ENCODE measurements at regions not wholly inside any gene's neighbourhood (a gene's known extent, or its start where the extent isn't known, plus 50 kb on each side); places are given as distances from the start of the nearest gene placed in this dataset.

DNA sequence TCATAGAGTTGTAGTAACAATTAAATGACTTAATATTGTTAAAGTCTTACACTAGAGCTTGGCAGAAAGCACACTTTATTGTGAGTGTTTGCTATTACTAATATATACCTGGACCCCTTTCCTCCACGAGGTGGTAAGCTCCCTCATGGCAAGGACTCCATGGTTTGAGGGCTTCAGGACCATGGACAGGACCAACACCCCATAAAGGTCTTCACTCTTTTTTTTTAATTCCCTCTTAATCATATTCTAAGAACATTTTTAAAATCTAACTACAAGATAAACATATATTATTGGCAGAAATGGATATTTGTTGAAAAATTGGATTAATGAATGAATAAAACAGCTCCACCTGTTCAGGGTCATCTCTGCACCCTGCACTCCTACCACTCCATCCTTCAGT, 154.5 kb downstream of the CBLN1 start:
- no peak for DNase-seq (ENCODE audit: low spot score)

DNA sequence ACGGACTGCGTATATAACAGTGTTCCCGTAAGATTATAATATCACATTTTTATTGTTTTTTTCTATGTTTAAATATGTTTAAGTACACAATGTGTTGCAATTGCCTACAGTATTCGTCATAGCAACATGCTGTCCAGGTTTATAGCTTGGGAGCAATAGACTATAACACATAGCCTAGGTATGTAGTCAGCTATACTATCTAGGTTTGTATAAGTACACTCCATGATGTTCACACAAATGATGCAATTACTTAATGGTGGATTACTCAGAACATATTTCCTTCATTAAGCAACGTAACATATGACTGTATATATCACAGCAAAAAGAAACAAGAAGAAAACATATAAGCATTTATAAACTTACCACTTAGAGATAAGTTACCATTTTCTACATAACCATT, 160.0 kb downstream of the CBLN1 start:
- no peak for DNase-seq (ENCODE audit: low spot score)

DNA sequence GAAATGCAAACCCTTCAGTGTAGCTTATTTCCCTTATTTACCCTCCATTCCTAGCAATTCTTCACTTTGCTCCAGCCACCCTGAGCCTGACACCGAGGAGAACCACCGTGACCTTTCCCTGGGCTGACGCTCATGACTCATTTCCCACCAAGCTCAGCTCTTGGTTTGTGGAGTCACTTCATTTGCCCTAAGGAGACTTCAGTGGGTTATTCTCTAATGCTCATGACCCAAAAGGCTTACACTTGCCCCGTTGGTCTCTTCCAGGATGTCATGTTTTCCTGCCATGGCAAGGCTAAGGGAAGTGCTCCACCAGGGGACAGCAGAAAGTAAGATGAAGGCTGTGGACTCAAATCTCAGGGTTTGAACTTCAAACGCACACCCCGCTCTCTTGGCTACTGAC, 161.0 kb downstream of the CBLN1 start:
- no peak for DNase-seq (ENCODE audit: low spot score)

DNA sequence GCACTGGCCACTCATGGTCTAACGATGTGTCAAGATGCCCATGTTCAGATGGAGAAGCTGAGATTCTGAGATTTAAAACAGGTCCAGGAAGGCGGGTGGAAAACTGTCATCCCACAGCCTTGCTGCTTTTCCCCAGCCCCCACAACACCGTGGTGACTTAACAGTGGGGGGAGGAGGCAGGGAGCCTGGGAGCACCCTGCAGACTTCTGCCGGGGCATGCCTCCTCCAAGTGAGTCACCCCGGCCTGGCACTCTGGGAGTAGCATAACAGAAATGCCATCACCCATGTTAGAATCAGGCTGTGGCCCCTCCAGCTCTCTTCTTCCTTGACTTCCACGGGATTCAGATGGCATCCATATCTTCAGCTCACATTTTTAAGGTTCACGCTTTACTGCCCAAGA, 164.8 kb downstream of the CBLN1 start:
- DNase-seq (ENCODE audit: low spot score) = no peak

DNA sequence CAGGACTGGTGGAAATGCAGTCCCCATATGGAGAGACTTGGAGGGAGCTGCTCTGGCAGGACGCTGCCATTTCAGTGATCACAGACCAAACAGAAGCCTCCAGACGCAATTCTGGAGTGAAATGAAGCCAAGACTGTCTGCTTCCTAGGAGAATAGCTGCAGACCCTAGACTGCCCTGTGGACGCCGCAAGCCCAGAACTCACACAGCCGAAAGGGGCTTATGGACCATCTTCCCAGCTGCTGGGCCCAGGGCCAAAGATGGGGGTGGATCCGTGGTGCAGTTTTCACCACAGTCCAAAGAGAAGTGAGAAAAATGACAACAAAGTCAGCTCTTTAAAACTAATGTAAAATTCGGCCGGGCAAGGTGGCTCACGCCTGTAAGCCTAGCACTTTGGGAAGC, 165.7 kb downstream of the CBLN1 start:
- no peak for DNase-seq (ENCODE audit: low spot score)

DNA sequence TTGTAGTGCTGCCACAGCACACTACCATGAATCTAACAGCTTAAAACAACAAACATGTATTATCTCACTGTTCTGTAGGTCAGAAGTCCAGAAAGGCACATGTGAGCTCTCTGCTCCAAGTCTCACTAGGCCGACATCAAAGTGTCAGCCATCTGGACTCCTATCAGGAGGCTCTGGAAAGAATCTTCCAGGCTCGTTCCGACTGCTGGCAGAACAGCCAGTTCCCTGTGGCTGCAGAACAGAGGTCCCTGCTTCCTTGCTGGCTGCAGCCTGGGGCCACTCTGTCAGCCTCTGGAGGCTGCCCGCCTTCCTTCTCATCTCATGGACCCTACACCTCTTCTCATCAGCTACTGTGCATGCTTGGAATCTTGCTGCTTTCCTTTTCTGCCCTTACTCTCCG, 168.9 kb downstream of the CBLN1 start:
- DNase-seq (ENCODE audit: low spot score) = no peak

DNA sequence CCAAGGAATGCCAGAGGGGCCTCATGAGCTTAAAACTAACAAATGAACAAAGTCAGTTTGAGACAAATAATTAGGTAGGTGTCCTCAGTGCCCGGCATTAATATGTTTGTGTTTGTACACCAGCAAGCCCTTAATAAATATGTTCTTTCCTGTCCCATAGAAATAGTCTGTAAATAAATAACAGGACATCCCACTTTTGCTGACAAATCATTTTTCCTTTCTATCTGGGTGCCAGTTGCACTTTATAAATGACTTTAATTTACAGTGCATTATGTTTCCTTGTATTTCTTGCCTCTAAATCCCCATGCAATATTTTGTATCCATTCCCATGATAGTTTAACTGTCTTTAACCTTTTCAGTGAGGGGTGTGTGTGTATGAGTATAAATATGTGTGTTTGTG, 170.3 kb downstream of the CBLN1 start:
- DNase-seq (ENCODE audit: low spot score) = no peak

DNA sequence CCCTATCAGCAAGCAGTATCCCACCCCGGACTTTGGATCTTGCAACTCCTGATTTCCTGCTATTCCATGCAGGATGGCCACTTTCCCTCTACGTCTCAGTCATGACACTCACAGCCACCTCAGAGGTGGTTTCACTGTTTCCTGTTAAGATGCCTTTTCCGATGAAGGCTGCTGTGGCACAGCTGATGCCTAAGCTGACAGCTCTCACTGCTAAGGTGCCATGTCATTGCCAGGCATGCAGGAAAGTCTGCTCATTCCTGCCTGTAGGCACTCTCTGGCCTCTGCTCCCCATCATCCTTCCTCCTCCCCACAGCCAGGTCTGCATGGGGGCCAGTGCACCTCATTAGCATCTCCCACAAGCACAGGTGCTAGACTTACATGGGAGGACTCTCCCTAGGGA, 173.0 kb downstream of the CBLN1 start:
- no peak for DNase-seq (ENCODE audit: low spot score)

DNA sequence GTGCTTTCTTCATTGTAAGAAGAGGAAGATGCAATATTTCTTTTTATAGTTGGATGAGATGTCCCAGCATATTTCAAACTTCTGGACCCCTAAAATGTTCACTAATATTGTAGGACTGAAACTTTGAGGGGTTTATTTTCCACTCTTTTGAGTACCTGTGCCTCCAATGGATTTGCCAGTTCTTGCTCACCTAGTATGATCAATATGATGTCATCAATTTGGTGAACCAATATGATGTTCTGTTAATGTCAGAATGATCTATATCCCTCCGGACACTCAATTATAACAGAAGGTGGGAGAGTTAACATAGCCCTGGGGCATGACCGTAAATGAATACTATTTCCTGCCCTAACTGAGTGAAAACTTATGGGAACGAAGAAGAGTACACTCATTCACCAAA, 178.3 kb downstream of the CBLN1 start:
- no peak for DNase-seq (ENCODE audit: low spot score)

DNA sequence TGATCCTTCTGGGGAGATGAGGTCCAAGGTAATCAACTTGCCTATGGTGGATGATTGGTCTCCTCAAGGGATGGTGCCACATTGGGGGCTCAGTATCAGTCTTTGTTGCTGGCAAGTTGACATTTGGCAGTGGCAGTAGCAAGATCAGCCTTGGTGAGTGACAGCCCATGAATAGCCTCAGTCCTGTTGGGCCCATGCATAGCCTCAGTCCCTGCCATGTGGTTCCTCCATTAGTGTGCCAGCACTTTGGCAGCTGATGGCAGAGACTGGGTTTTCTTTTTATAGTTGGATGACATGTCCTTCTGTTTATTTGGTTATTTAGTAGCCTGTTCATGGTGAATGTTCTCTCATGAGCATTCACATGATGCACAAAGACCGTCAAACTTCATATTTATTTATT, 179.6 kb downstream of the CBLN1 start:
- no peak for DNase-seq (ENCODE audit: low spot score)

DNA sequence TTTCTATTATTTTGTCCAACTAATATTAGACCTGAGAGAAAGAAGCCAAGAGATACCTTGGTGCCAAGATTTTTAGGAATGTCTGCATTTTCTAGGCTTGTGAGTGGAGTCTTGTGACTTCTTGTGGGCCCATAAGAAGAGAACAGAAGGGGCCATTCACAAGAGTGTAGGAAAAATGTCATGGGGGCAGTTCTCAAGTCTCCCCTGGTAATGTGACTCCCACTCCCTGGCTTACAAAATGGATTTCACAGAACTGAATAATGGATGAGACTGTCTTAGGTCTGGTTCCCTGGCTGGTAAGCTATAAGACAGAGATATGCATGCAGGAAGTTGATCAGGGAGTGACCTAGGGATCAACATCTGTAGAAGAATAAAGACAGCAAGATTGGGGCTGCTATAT, 181.3 kb downstream of the CBLN1 start:
- DNase-seq (ENCODE audit: low spot score) = no peak

DNA sequence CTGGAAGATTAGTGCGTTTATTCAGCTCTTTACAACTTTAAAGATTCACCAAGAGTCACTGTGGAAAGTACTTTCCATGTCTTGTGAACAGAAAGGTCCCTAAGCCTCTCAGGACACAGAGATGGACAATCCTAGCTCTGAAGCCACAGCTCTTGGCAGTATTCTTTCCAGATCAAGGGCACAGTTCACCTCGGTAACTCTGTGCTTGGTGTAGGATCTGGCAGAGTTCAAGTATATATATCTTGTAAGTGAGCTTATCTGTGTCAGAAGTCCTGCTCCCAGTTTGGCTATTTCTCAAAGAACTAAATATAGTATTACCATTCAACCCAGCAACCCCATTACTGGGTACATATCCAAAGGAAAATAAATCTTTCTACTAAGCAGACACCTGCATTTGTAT, 183.7 kb downstream of the CBLN1 start:
- no peak for DNase-seq (ENCODE audit: low spot score)

DNA sequence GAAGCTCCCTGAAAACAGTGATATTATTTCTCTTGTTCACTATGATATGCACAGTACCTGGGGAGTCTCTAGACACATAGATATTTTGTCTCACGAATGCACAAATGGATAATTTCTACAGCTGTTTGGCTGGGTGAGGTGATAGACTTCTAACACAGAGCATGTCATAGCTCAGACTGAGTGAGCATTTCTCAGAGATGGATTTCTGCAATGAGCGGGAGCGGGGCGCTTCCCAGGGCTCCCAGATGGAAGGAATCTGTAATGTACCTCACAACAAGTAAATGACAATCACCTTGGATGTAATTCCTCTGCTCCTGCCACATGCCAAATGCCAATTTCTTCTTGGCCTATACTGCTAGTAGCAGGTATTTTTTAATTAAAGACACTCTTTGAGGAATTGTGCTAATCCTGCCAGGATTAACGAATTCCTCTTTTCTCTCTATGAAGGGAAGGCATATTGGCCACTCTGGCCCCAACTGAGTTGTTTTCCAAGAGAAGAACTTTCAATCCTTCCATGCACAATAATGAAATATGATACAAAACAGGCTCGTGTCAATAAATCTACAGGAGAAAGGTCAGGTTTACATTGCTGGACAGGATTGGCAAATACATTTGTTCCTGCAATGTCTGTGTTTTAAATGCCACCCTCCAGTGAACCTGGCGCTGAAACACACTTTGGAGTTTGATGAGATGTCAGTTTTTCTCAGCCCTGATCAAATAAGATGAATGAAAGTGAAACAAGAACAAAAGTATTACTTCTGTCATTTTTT, 185.3 kb downstream of the CBLN1 start:
- DNase-seq (ENCODE audit: low spot score) = no peak

DNA sequence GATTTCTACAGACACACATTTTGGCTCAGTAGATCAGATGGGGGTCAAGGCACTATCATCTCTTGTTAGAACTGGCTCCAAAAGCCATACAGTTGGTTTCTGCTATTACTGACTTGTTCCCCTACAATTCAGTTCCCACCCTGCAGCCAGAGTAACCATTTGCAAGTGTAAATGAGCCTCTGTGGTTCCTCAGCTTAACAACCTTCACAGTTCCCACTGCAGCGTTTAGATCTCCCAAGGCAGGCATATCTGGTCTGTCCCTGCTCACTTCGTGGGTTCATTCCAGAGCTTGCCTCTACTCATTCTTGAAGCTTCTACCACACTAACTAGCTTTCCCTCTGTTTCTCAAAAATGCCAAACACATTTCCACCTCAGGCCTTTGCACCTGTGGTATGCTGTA, 186.1 kb downstream of the CBLN1 start:
- DNase-seq (ENCODE audit: low spot score) = no peak

DNA sequence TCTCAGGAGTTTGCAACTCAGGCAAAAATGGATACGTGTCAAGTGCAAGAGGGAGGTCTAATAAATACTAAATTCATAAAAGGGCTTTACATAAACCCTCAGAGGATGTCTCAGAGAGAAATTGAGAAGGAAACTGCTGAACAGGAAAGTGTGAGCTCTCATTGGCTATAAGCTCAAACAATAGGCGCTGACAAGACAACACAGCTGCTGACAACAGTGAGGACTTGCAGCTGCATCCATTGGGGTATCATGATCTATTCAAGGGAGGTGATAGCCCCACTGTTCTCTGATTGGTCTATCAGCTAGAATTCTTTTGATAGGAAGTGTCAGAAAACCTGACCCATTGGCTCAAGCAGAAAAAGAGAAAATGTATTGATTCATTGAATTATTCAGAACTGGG, 187.2 kb downstream of the CBLN1 start:
- DNase-seq (ENCODE audit: low spot score) = peak; percentile 50

DNA sequence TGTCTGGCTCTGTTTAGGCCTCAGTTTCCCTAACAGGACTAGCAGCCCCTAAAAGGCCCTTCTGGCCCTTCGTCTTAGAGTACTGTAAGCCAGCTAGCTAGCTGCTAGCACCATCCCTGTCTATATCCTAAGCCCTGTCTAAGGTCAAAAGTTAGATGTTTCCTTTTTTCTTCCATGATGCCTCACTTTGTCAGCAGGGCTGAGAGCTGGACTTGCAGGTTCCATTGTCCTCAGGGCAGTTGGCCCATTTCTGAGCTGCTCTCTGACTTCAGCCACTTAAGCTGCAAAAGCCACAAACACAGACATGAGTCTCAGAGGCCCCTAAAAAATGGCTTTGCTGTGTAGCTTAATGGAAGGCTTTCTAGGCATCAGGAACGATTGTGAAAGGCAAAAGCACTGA, 187.7 kb downstream of the CBLN1 start:
- no peak for DNase-seq (ENCODE audit: low spot score)

DNA sequence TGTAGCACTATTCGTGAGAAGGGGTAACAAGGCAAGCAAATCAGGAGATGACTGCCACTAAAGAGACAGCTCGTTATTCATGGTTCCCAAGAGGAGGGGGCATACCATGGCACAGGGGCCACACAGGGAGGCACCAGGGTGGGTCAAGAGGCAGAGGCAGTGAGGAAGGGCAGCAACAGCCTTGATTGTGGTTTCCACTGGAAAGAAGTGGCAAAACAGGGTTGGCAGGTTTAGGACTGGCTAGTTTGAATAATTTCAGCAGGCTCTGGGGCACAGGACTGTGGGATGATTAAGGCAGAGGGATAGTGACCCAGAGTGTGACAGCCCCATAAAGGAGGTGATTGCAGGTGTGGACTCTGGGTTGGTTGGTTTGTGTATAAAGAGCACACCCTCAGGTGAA, 188.9 kb downstream of the CBLN1 start:
- no peak for DNase-seq (ENCODE audit: low spot score)

DNA sequence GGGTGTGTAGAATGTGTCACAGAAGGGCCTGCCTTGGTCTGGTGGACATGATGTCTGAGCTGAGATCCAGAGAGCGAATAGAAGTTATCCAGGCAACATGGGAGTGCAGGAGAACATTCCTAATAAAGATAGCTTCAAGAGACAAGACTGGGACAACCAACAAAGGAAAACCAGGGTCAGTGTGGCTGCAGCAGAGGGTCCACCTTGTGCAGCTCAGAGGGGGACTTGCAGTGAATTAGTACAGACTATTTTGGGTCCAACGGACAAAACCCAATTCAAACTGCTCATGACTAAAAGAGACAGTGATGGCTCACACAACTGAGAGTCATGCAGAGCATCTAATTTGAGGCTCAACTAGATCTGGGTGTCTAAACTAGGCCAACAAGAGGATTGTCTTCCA, 192.1 kb downstream of the CBLN1 start:
- no peak for DNase-seq (ENCODE audit: low spot score)

DNA sequence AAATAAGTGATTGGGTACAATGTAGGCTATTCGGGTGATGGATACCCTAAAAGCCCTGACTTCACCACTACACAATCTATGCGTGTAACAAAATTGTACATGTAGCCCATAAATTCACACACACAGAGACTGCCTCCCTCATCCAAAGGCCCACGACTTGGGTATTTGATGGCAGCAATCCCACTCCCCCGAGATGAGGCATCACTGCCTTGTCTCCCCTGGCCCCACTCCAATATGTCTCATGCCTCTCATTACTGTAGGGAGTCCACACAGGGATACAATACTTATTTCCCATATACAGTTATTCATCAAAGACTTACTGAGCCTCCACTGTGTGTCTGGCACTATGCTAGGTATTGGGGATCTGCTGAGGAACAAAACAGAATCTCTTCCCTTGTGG, 192.6 kb downstream of the CBLN1 start:
- no peak for DNase-seq (ENCODE audit: low spot score)

DNA sequence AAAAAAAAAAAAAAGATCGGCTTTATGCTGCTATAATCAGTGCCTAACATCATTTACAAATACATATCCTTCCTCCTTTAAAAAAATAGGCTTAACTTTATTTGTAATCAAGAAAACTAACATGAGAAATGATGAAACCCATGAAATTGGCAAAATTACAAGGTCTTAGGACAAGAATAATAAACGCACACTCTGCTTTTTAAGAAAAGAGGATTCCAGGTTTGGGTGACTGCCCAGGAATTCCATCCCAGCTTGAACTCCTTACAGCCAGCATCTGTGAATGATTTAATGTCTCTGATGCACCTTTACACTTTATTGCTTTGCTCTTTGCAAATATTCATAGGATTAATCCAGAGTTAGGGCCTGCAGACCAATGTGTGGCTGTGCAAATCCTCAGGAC, 196.0 kb downstream of the CBLN1 start:
- DNase-seq (ENCODE audit: low spot score) = no peak

DNA sequence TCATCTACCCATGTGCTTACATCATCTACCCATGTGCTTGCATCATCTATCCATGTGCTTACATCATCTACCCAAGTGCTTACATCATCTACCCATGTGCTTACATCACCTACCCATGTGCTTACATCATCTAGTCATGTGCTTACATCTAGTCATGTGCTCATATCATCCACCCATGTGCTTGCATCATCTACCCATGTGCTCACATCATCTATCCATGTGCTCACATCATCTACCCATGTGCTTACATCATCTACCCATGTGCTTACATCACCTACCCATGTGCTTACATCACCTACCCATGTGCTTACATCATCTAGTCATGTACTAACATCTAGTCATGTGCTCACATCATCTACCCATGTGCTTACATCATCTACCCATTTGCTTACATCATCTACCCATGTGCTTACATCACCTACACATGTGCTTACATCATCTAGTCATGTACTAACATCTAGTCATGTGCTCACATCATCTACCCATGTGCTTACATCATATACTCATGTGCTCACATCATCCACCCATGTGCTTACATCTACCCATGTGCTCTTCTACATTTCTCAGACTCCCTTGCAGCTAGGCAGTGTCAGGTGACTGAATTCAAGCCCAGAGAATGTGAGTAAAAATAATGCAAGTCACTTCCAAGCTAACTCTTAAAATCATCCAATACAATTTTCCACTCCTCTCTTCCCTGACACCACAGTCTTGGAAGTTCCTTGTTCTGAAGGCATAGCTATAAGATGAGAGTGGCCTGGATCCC, 196.8 kb downstream of the CBLN1 start:
- DNase-seq (ENCODE audit: low spot score) = no peak

DNA sequence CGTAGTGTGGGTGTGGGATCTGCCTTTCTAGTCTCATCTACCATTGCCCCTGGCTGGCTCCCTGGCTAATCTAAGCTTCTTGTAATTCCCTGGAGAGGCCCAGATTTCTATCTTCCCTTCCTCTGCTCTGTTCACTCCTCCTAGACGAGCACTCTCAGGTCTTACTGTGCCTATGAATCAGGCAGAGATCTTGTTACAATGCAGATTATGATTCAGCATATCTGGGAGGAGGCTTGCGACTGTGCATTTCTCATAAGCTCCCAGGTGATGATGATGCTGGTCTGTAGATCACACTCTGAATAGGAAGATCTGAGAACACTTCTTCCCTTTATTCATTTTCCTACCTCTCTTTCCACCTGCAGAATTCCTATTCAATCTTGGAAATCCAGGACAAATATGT, 200.1 kb downstream of the CBLN1 start:
- DNase-seq (ENCODE audit: low spot score) = no peak

DNA sequence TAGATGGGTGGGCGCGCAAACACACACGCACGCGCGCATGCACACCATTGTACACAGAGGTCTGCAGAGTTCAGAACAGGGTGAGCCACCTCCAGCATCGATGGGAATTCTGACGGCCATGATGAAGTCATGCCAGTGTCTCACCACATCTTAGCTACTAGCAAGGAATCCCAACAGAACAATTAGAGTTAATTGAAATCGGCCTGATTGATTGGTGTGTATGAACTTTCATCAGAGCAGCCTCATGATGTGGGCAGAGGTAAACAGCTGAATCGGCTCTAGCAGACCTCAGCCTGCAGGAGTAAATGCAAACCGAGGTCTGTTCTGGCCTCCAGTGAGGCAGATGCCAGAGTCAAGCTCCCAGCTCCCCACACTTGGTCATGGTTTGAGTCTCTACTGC, 200.6 kb downstream of the CBLN1 start:
- no peak for DNase-seq (ENCODE audit: low spot score)

DNA sequence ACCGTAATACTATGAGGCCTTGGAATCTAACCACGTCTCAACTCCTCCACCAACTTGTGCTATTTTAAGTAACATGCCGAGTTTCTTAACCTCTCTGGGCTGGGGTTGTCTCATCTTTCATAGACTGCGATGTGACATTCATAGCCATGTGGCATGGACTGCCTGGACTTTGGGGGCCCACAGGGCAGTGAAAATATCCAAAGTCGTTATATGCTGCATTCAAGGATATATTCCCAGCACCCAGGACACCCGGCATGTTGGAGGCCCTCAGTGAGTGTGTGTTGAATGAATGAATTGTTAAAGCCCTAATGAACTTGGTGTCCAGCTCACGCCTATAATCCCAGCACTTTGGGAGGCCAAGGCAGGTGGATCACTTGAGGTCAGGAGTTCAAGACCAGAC, 203.1 kb downstream of the CBLN1 start:
- no peak for DNase-seq (ENCODE audit: low spot score)
